HG03571 (cell line): ENCODE measurements at regions not wholly inside any gene's neighbourhood (a gene's known extent, or its start where the extent isn't known, plus 50 kb on each side); places are given as distances from the start of the nearest gene placed in this dataset.

Source experiments
- ATAC-seq: cut with Tn5 transposase; IDR thresholded peaks from one replicate; pipeline ENCODE4 v1.9.1; 2021; ENCODE audit not compliant: unreplicated experiment

GRCh38 chr15:35657679-35658311, 111.8 kb upstream of the DPH6 start:
- no peak for ATAC-seq

- ATAC-seq = no peak
Measured at GRCh38 chr15:35663956-35664355, 118.0 kb upstream of the DPH6 start.

GRCh38 chr15:35665896-35666536, 120.1 kb upstream of the DPH6 start:
- ATAC-seq = no peak

- ATAC-seq = no peak
Measured at GRCh38 chr15:35667908-35668307, 121.9 kb upstream of the DPH6 start.

GRCh38 chr15:35669021-35669420, 123.1 kb upstream of the DPH6 start:
- ATAC-seq = no peak

- ATAC-seq = no peak
Measured at GRCh38 chr15:35669432-35670045, 123.6 kb upstream of the DPH6 start.

- no peak for ATAC-seq
Measured at GRCh38 chr15:35671197-35671596, 125.2 kb upstream of the DPH6 start.

- ATAC-seq = no peak
Measured at GRCh38 chr15:35671981-35672380, 126.0 kb upstream of the DPH6 start.

GRCh38 chr15:35673093-35673684, 127.2 kb upstream of the DPH6 start:
- no peak for ATAC-seq

- no peak for ATAC-seq
Measured at GRCh38 chr15:35674873-35675781, 129.2 kb upstream of the DPH6 start.

GRCh38 chr15:35678774-35679173, 132.8 kb upstream of the DPH6 start:
- no peak for ATAC-seq

- ATAC-seq = no peak
Measured at GRCh38 chr15:35679186-35679585, 133.2 kb upstream of the DPH6 start.

GRCh38 chr15:35680951-35681350, 135.0 kb upstream of the DPH6 start:
- no peak for ATAC-seq

- ATAC-seq = no peak
Measured at GRCh38 chr15:35686347-35686746, 140.4 kb upstream of the DPH6 start.

- ATAC-seq = no peak
Measured at GRCh38 chr15:35689266-35689665, 143.3 kb upstream of the DPH6 start.

GRCh38 chr15:35690089-35690488, 144.1 kb upstream of the DPH6 start:
- ATAC-seq = no peak

- ATAC-seq = no peak
Measured at GRCh38 chr15:35690698-35691116, 144.7 kb upstream of the DPH6 start.

- ATAC-seq = no peak
Measured at GRCh38 chr15:35691173-35691761, 145.3 kb upstream of the DPH6 start.

- no peak for ATAC-seq
Measured at GRCh38 chr15:35691891-35692867, 146.2 kb upstream of the DPH6 start.

GRCh38 chr15:35693286-35693685, 147.3 kb upstream of the DPH6 start:
- ATAC-seq = no peak
